Spinal cord (tissue), 9 donors: ENCODE measurements at regions not wholly inside any gene's neighbourhood (a gene's known extent, or its start where the extent isn't known, plus 50 kb on each side); places are given as distances from the start of the nearest gene placed in this dataset.

Experiments
- DNase-seq, 6 donors: peaks; one replicate each; pipeline versions ENCODE4 v3.0.0 to v3.0.0-alpha.2; 2013 to 2015; ENCODE audit warnings: low spot score in 6 of 6, low read depth in 4 of 6
- H3K27ac ChIP-seq: one replicate; pipeline ENCODE4 v1.5.1; 2013; ENCODE audit warnings: low read depth, low read length, control low read depth
- H3K27me3 ChIP-seq: one replicate; pipeline ENCODE4 v1.6.1; 2013; ENCODE audit warnings: low read length; ENCODE audit not compliant: control insufficient read depth, insufficient read depth
- H3K36me3 ChIP-seq: one replicate; pipeline ENCODE4 v1.6.1; 2013; ENCODE audit warnings: low read length; ENCODE audit not compliant: control insufficient read depth, insufficient read depth
- H3K4me1 ChIP-seq: one replicate; pipeline ENCODE4 v1.6.1; 2013; ENCODE audit warnings: low read length; ENCODE audit not compliant: control insufficient read depth, insufficient read depth
- H3K4me3 ChIP-seq: one replicate; pipeline ENCODE4 v1.5.1; 2013; ENCODE audit warnings: low read depth, low read length, control low read depth
- H3K9me3 ChIP-seq: one replicate; pipeline ENCODE4 v1.6.1; 2013; ENCODE audit warnings: low read length; ENCODE audit not compliant: control insufficient read depth, insufficient read depth
- WGBS: methylation state at CpG from one replicate; pipeline ENCODE4 v1.1.5; 2013; ENCODE audit warnings: missing lambda C conversion rate; ENCODE audit not compliant: insufficient coverage; 5-methylcytosine and 5-hydroxymethylcytosine counted together
- donor health status: healthy.

- Histone ChIP-seq H3K36me3 (no peaks in the 10 kb centered on the region), H3K9me3 (no peaks in the 10 kb centered on the region), H3K27ac (no peak overlapping the region), H3K4me3 (no peak overlapping the region), H3K4me1 (no peaks in the 10 kb centered on the region), H3K27me3 (no peaks in the 10 kb centered on the region)
- no peak for DNase-seq
- WGBS: 100% methylated on average over 1 of the region's 4 CpGs
Measured at GRCh38 chr3:30156586-30157498, 449.6 kb upstream of the TGFBR2 start.

- Histone ChIP-seq H3K27me3 (no peaks in the 10 kb centered on the region), H3K9me3 (no peaks in the 10 kb centered on the region), H3K36me3 (no peaks in the 10 kb centered on the region), H3K4me1 (no peaks in the 10 kb centered on the region), H3K27ac (no peak overlapping the region), H3K4me3 (no peak overlapping the region)
- peak in 1 of 6 donors; percentile 46 for DNase-seq
- WGBS: 78% methylated on average over 5 of the region's 6 CpGs
Measured at GRCh38 chr3:30161375-30161774, 445.0 kb upstream of the TGFBR2 start.

- DNase-seq: peak in 1 of 6 donors; percentile 48
Measured at GRCh38 chr3:30162579-30162978, 443.8 kb upstream of the TGFBR2 start.

GRCh38 chr3:30166535-30166934, 439.9 kb upstream of the TGFBR2 start:
- no peak for DNase-seq
- Histone ChIP-seq H3K4me3 (no peak overlapping the region), H3K36me3 (no peaks in the 10 kb centered on the region), H3K27ac (no peak overlapping the region), H3K9me3 (no peaks in the 10 kb centered on the region), H3K27me3 (no peaks in the 10 kb centered on the region), H3K4me1 (no peaks in the 10 kb centered on the region)
- 100% methylated on average over 2 of the region's 4 CpGs for WGBS

More at GRCh38 chr3:30162579-30162978, 443.8 kb upstream of the TGFBR2 start:
- H3K4me3 ChIP-seq: no peak overlapping the region
- H3K36me3 ChIP-seq: no peaks in the 10 kb centered on the region
- H3K4me1 ChIP-seq: no peaks in the 10 kb centered on the region
- H3K9me3 ChIP-seq: no peaks in the 10 kb centered on the region
- WGBS: 63% methylated on average over 1 of the region's 3 CpGs
- no peaks in the 10 kb centered on the region for H3K27me3 ChIP-seq
- no peak overlapping the region for H3K27ac ChIP-seq

- Histone ChIP-seq H3K4me3 (no peak overlapping the region), H3K4me1 (no peaks in the 10 kb centered on the region), H3K27ac (no peak overlapping the region), H3K27me3 (no peaks in the 10 kb centered on the region), H3K9me3 (no peaks in the 10 kb centered on the region), H3K36me3 (no peaks in the 10 kb centered on the region)
- peak in 2 of 6 donors; percentile 20 to 30 for DNase-seq
- 42% methylated on average over 2 of the region's 3 CpGs for WGBS
Measured at GRCh38 chr3:30167541-30168011, 438.8 kb upstream of the TGFBR2 start.

- Histone ChIP-seq H3K4me3 (no peak overlapping the region), H3K4me1 (no peaks in the 10 kb centered on the region), H3K27me3 (no peaks in the 10 kb centered on the region), H3K27ac (no peak overlapping the region), H3K9me3 (no peaks in the 10 kb centered on the region), H3K36me3 (no peaks in the 10 kb centered on the region)
- peak in 1 of 6 donors; percentile 27 for DNase-seq
Measured at GRCh38 chr3:30169487-30169886, 436.9 kb upstream of the TGFBR2 start.

- Histone ChIP-seq H3K36me3 (no peaks in the 10 kb centered on the region), H3K27me3 (no peaks in the 10 kb centered on the region), H3K27ac (no peak overlapping the region), H3K9me3 (no peaks in the 10 kb centered on the region), H3K4me3 (no peak overlapping the region), H3K4me1 (no peaks in the 10 kb centered on the region)
- WGBS: no CpG with 5 or more reads among the region's 2 CpGs
- no peak for DNase-seq
Measured at GRCh38 chr3:30170681-30171438, 435.5 kb upstream of the TGFBR2 start.

GRCh38 chr3:30174357-30174756, 432.0 kb upstream of the TGFBR2 start:
- no peak overlapping the region for H3K27ac ChIP-seq
- H3K9me3 ChIP-seq: no peaks in the 10 kb centered on the region
- H3K27me3 ChIP-seq: no peaks in the 10 kb centered on the region
- no peak overlapping the region for H3K4me3 ChIP-seq
- no peaks in the 10 kb centered on the region for H3K4me1 ChIP-seq
- no peak for DNase-seq
- no peaks in the 10 kb centered on the region for H3K36me3 ChIP-seq

- H3K27me3 ChIP-seq: no peaks in the 10 kb centered on the region
- DNase-seq: no peak
- WGBS: 86% methylated on average over 2 of the region's 4 CpGs
- H3K4me1 ChIP-seq: no peaks in the 10 kb centered on the region
- no peaks in the 10 kb centered on the region for H3K36me3 ChIP-seq
- H3K4me3 ChIP-seq: no peak overlapping the region
- H3K9me3 ChIP-seq: no peaks in the 10 kb centered on the region
- no peak overlapping the region for H3K27ac ChIP-seq
Measured at GRCh38 chr3:30180310-30181177, 425.9 kb upstream of the TGFBR2 start.
